ENCODE measurements at regions not wholly inside any gene's neighbourhood (a gene's known extent, or its start where the extent isn't known, plus 50 kb on each side); places are given as distances from the start of the nearest gene placed in this dataset.

- TF ChIP-seq CTCF (IDR thresholded peaks at IDR 0.05) (no peak), POLR2AphosphoS5 (IDR thresholded peaks at IDR 0.05) (no peak), POLR2A (IDR thresholded peaks at IDR 0.05) (no peak), EP300 (IDR thresholded peaks at IDR 0.05) (no peak)
Measured at GRCh38 chr12:91965781-91966180, 179.9 kb downstream of the BTG1 start.
